ENCODE measurements at regions not wholly inside any gene's neighbourhood (a gene's known extent, or its start where the extent isn't known, plus 50 kb on each side); places are given as distances from the start of the nearest gene placed in this dataset.

- Histone ChIP-seq H4K20me1 (ENCODE audit: control insufficient read depth, insufficient read depth) (no peaks in the 10 kb centered on the region), H3K4me3 (no peak overlapping the region), H2AFZ (ENCODE audit: control insufficient read depth, low read depth, low read length) (no peak overlapping the region), H3K9me3 (replicated peaks; ENCODE audit: control insufficient read depth, insufficient read depth, low read length) (no peaks in the 10 kb centered on the region), H3K9ac (ENCODE audit: control insufficient read depth, insufficient read depth, low read length) (no peak overlapping the region), H3K4me1 (ENCODE audit: control insufficient read depth, insufficient read depth, low read length) (no peaks in the 10 kb centered on the region), H3K36me3 (ENCODE audit: control insufficient read depth in 2 of 2, insufficient read depth in 2 of 2, low read length in 1 of 2) (no peaks in the 10 kb centered on the region), H3K4me2 (ENCODE audit: control insufficient read depth, insufficient read depth) (no peak overlapping the region), H3K27ac (ENCODE audit: control insufficient read depth, insufficient read depth) (no peak overlapping the region), H3K27me3 (replicated peaks in 1 of 2; ENCODE audit: control insufficient read depth in 2 of 2, insufficient read depth in 2 of 2, low read length in 1 of 2) (no peaks in the 10 kb centered on the region; a peak in 1 of 4 replicates), H3K79me2 (ENCODE audit: control insufficient read depth, insufficient read depth, low read length) (no peaks in the 10 kb centered on the region)
- RAD21 ChIA-PET (ENCODE audit: unreplicated experiment), result no interaction called here
- in situ Hi-C loops (cut with MboI) (no loop called here), intact Hi-C loops (cut with micrococcal nuclease; ENCODE audit: unreplicated experiment) (no loop called here)
- SMC1A ChIA-PET (ENCODE audit: uncharacterized antibody, unreplicated experiment), result no interaction called here
- no TSS peak for BruUV-seq (replicated peaks)
- 0% methylated on average over 1 of the region's 1 CpG for WGBS (ENCODE audit: insufficient coverage, insufficient replicate concordance, low lambda C conversion rate, missing lambda C conversion rate)
- ATAC-seq, result no peak
- CTCF ChIA-PET, result no interaction called here
- POLR2A ChIA-PET, result no interaction called here
- no peak for DNase-seq (ENCODE audit: low read depth, low spot score)
- FAIRE-seq, result no peak
- no peak for TF ChIP-seq IRF4 (IDR thresholded peaks at IDR 0.05; ENCODE audit: low read depth, low read length)
- TF ChIP-seq CEBPZ (IDR thresholded peaks at IDR 0.05; ENCODE audit: low read depth, low read length), result no peak
- no peak for TF ChIP-seq LARP7 (IDR thresholded peaks at IDR 0.05)
- no peak for TF ChIP-seq KDM1A (IDR thresholded peaks at IDR 0.05; ENCODE audit: borderline replicate concordance)
- TF ChIP-seq MLLT1 (IDR thresholded peaks at IDR 0.05), result no peak
- no peak for TF ChIP-seq NFIC (IDR thresholded peaks at IDR 0.05; ENCODE audit: low read depth, low read length)
- TF ChIP-seq JUNB (IDR thresholded peaks at IDR 0.05), result no peak
- TF ChIP-seq CBX3 (IDR thresholded peaks at IDR 0.05; ENCODE audit: borderline replicate concordance, low read depth), result no peak
- TF ChIP-seq TBL1XR1 (IDR thresholded peaks at IDR 0.05; ENCODE audit: low read depth, low read length), result no peak
- TF ChIP-seq CHD2 (IDR thresholded peaks at IDR 0.05; ENCODE audit: borderline replicate concordance, low read depth, low read length), result no peak
- no peak for TF ChIP-seq BRCA1 (IDR thresholded peaks at IDR 0.05; ENCODE audit: low read depth, low read length)
- TF ChIP-seq, protein P1, sequence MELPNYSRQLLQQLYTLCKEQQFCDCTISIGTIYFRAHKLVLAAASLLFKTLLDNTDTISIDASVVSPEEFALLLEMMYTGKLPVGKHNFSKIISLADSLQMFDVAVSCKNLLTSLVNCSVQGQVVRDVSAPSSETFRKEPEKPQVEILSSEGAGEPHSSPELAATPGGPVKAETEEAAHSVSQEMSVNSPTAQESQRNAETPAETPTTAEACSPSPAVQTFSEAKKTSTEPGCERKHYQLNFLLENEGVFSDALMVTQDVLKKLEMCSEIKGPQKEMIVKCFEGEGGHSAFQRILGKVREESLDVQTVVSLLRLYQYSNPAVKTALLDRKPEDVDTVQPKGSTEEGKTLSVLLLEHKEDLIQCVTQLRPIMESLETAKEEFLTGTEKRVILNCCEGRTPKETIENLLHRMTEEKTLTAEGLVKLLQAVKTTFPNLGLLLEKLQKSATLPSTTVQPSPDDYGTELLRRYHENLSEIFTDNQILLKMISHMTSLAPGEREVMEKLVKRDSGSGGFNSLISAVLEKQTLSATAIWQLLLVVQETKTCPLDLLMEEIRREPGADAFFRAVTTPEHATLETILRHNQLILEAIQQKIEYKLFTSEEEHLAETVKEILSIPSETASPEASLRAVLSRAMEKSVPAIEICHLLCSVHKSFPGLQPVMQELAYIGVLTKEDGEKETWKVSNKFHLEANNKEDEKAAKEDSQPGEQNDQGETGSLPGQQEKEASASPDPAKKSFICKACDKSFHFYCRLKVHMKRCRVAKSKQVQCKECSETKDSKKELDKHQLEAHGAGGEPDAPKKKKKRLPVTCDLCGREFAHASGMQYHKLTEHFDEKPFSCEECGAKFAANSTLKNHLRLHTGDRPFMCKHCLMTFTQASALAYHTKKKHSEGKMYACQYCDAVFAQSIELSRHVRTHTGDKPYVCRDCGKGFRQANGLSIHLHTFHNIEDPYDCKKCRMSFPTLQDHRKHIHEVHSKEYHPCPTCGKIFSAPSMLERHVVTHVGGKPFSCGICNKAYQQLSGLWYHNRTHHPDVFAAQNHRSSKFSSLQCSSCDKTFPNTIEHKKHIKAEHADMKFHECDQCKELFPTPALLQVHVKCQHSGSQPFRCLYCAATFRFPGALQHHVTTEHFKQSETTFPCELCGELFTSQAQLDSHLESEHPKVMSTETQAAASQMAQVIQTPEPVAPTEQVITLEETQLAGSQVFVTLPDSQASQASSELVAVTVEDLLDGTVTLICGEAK (IDR thresholded peaks at IDR 0.05; ENCODE audit: borderline replicate concordance), result no peak
- TF ChIP-seq GABPA (IDR thresholded peaks at IDR 0.05; ENCODE audit: low read depth), result no peak
- no peak for TF ChIP-seq NR2F1 (conservative IDR thresholded peaks at IDR 0.05)
- no peak for TF ChIP-seq CREB1 (IDR thresholded peaks at IDR 0.05; ENCODE audit: low read depth)
- TF ChIP-seq SIN3A (IDR thresholded peaks at IDR 0.05; ENCODE audit: low read depth, low read length), result no peak
- TF ChIP-seq IKZF2 (IDR thresholded peaks at IDR 0.05), result no peak
Measured at GRCh38 chr5:165594693-165595092, 2089.3 kb downstream of the MAT2B start.

Measured in GM12878 (cell line).